SK-N-SH treated with all-trans-retinoic acid at 6 μM for 48 hours (cell line): ENCODE measurements at regions not wholly inside any gene's neighbourhood (a gene's known extent, or its start where the extent isn't known, plus 50 kb on each side); places are given as distances from the start of the nearest gene placed in this dataset.

Source experiments
- ATAC-seq: fragments of 200-7000 bp; cut with Tn5 transposase; 3 replicates; pipeline ENCODE4 v1.9.1; 2020; ENCODE audit warnings: mild to moderate bottlenecking, moderate library complexity
- ARNTL ChIP-seq: fragments of 450-650 bp; formaldehyde crosslinking; IDR thresholded peaks from 2 replicates; pipeline ENCODE4 v1.5.0; 2020; ENCODE audit warnings: low read depth, mild to moderate bottlenecking, moderate library complexity, borderline replicate concordance
- BACH2 ChIP-seq: fragments of 250-450 bp; sonication (Bioruptor Pico); IDR thresholded peaks from 2 replicates; pipeline ENCODE4 v1.9.0; 2021; ENCODE audit warnings: mild to moderate bottlenecking, borderline replicate concordance
- CSDC2 ChIP-seq: fragments of 250-450 bp; sonication (Bioruptor Pico); IDR thresholded peaks from 2 replicates; pipeline ENCODE4 v1.5.0; 2020; ENCODE audit warnings: mild to moderate bottlenecking, moderate library complexity
- GLIS3 ChIP-seq: fragments of 250-450 bp; sonication (Bioruptor Pico); IDR thresholded peaks from 2 replicates; pipeline ENCODE4 v1.5.0; 2020; ENCODE audit warnings: mild to moderate bottlenecking, moderate library complexity
- OSR1 ChIP-seq: fragments of 250-450 bp; sonication (Bioruptor Pico); IDR thresholded peaks from 2 replicates; pipeline ENCODE4 v1.8.0; 2022; ENCODE audit warnings: moderate library complexity, mild to moderate bottlenecking, inconsistent platforms
- POU6F1 ChIP-seq: fragments of 250-450 bp; sonication (Bioruptor Pico); IDR thresholded peaks from 2 replicates; pipeline ENCODE4 v1.8.0; 2021; ENCODE audit warnings: low read depth, mild to moderate bottlenecking, moderate library complexity, borderline replicate concordance
- PPARA ChIP-seq: fragments of 250-450 bp; sonication (Bioruptor Pico); IDR thresholded peaks from 2 replicates; pipeline ENCODE4 v1.5.0; 2020; ENCODE audit warnings: mild to moderate bottlenecking, borderline replicate concordance
- RARB ChIP-seq: fragments of 250-450 bp; sonication (Bioruptor Pico); IDR thresholded peaks from 2 replicates; pipeline ENCODE4 v1.8.0; 2021; ENCODE audit warnings: mild to moderate bottlenecking, moderate library complexity
- TCF4 ChIP-seq: fragments of 250-450 bp; sonication (Bioruptor Pico); IDR thresholded peaks from 2 replicates; pipeline ENCODE4 v1.8.0; 2021; ENCODE audit warnings: mild to moderate bottlenecking, moderate library complexity, borderline replicate concordance
- TOX ChIP-seq: fragments of 250-450 bp; sonication (Bioruptor Pico); IDR thresholded peaks from 2 replicates; pipeline ENCODE4 v1.8.0; 2021; ENCODE audit warnings: mild to moderate bottlenecking, moderate library complexity, borderline replicate concordance
- ZC3H10 ChIP-seq: fragments of 250-450 bp; sonication (Bioruptor Pico); IDR thresholded peaks from 2 replicates; pipeline ENCODE4 v1.5.1; 2021; ENCODE audit warnings: mild to moderate bottlenecking, moderate library complexity
- ZFP3 ChIP-seq: fragments of 250-450 bp; sonication (Bioruptor Pico); IDR thresholded peaks from 2 replicates; pipeline ENCODE4 v1.5.0; 2020; ENCODE audit warnings: mild to moderate bottlenecking, moderate library complexity
- ZFP30 ChIP-seq: fragments of 450-650 bp; formaldehyde crosslinking; IDR thresholded peaks from 2 replicates; pipeline ENCODE4 v1.5.0; 2022; ENCODE audit warnings: mild to moderate bottlenecking, moderate library complexity
- ZNF70 ChIP-seq: fragments of 450-650 bp; formaldehyde crosslinking; IDR thresholded peaks from 2 replicates; pipeline ENCODE4 v1.5.0; 2020; ENCODE audit warnings: mild to moderate bottlenecking, moderate library complexity
- ZNF8 ChIP-seq: fragments of 450-650 bp; formaldehyde crosslinking; IDR thresholded peaks from 2 replicates; pipeline ENCODE4 v1.5.0; 2020; ENCODE audit warnings: mild to moderate bottlenecking, moderate library complexity
- TF ChIP-seq, protein P1 (sequence below): fragments of 250-450 bp; sonication (Bioruptor Pico); IDR thresholded peaks from 2 replicates; pipeline ENCODE4 v1.5.1; 2020; ENCODE audit warnings: low read depth, mild to moderate bottlenecking, moderate library complexity
- TF ChIP-seq, protein P2 (sequence below): fragments of 250-450 bp; sonication (Bioruptor Pico); IDR thresholded peaks from 2 replicates; pipeline ENCODE4 v1.5.1; 2021; ENCODE audit warnings: mild to moderate bottlenecking, moderate library complexity
- TF ChIP-seq, protein P3 (sequence below): fragments of 250-450 bp; sonication (Bioruptor Pico); IDR thresholded peaks from 2 replicates; pipeline ENCODE4 v1.8.0; 2020; ENCODE audit warnings: mild to moderate bottlenecking, moderate library complexity, borderline replicate concordance
- TF ChIP-seq, protein P4 (sequence below): fragments of 250-450 bp; sonication (Bioruptor Pico); IDR thresholded peaks from 2 replicates; pipeline ENCODE4 v1.5.0; 2020; ENCODE audit warnings: mild to moderate bottlenecking, moderate library complexity

GRCh38 chr6:37580176-37580955, 80.7 kb upstream of the CCDC167 start:
- ATAC-seq, result no peak
- no peak for TF ChIP-seq ZC3H10 (CRISPR knock-in tag)
- TF ChIP-seq PPARA (CRISPR knock-in tag), result no peak
- TF ChIP-seq ZNF70 (CRISPR knock-in tag), result no peak
- no peak for TF ChIP-seq OSR1
- TF ChIP-seq ARNTL (CRISPR knock-in tag), result no peak
- TF ChIP-seq TCF4 (CRISPR knock-in tag), result no peak
- TF ChIP-seq, protein P1, sequence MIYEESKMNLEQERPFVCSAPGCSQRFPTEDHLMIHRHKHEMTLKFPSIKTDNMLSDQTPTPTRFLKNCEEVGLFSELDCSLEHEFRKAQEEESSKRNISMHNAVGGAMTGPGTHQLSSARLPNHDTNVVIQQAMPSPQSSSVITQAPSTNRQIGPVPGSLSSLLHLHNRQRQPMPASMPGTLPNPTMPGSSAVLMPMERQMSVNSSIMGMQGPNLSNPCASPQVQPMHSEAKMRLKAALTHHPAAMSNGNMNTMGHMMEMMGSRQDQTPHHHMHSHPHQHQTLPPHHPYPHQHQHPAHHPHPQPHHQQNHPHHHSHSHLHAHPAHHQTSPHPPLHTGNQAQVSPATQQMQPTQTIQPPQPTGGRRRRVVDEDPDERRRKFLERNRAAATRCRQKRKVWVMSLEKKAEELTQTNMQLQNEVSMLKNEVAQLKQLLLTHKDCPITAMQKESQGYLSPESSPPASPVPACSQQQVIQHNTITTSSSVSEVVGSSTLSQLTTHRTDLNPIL, result no peak
- TF ChIP-seq GLIS3 (CRISPR knock-in tag), result no peak
- TF ChIP-seq ZFP3 (CRISPR knock-in tag), result no peak
- no peak for TF ChIP-seq ZNF8 (CRISPR knock-in tag)
- no peak for TF ChIP-seq CSDC2 (CRISPR knock-in tag)
- TF ChIP-seq, protein P2, sequence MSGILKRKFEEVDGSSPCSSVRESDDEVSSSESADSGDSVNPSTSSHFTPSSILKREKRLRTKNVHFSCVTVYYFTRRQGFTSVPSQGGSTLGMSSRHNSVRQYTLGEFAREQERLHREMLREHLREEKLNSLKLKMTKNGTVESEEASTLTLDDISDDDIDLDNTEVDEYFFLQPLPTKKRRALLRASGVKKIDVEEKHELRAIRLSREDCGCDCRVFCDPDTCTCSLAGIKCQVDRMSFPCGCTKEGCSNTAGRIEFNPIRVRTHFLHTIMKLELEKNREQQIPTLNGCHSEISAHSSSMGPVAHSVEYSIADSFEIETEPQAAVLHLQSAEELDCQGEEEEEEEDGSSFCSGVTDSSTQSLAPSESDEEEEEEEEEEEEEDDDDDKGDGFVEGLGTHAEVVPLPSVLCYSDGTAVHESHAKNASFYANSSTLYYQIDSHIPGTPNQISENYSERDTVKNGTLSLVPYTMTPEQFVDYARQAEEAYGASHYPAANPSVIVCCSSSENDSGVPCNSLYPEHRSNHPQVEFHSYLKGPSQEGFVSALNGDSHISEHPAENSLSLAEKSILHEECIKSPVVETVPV (CRISPR knock-in tag), result no peak

GRCh38 chr6:37579444-37580067, 79.9 kb upstream of the CCDC167 start:
- TF ChIP-seq, protein P1, result no peak
- TF ChIP-seq ZNF70 (CRISPR knock-in tag) (no peak), TOX (CRISPR knock-in tag) (no peak), ARNTL (CRISPR knock-in tag) (no peak), BACH2 (no peak), RARB (CRISPR knock-in tag) (no peak), TCF4 (CRISPR knock-in tag) (no peak), ZFP3 (CRISPR knock-in tag) (no peak), CSDC2 (CRISPR knock-in tag) (no peak), POU6F1 (no peak), ZFP30 (no peak), ZNF8 (CRISPR knock-in tag) (no peak)
- TF ChIP-seq, protein P3, sequence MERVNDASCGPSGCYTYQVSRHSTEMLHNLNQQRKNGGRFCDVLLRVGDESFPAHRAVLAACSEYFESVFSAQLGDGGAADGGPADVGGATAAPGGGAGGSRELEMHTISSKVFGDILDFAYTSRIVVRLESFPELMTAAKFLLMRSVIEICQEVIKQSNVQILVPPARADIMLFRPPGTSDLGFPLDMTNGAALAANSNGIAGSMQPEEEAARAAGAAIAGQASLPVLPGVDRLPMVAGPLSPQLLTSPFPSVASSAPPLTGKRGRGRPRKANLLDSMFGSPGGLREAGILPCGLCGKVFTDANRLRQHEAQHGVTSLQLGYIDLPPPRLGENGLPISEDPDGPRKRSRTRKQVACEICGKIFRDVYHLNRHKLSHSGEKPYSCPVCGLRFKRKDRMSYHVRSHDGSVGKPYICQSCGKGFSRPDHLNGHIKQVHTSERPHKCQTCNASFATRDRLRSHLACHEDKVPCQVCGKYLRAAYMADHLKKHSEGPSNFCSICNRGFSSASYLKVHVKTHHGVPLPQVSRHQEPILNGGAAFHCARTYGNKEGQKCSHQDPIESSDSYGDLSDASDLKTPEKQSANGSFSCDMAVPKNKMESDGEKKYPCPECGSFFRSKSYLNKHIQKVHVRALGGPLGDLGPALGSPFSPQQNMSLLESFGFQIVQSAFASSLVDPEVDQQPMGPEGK, result no peak
- TF ChIP-seq, protein P4, sequence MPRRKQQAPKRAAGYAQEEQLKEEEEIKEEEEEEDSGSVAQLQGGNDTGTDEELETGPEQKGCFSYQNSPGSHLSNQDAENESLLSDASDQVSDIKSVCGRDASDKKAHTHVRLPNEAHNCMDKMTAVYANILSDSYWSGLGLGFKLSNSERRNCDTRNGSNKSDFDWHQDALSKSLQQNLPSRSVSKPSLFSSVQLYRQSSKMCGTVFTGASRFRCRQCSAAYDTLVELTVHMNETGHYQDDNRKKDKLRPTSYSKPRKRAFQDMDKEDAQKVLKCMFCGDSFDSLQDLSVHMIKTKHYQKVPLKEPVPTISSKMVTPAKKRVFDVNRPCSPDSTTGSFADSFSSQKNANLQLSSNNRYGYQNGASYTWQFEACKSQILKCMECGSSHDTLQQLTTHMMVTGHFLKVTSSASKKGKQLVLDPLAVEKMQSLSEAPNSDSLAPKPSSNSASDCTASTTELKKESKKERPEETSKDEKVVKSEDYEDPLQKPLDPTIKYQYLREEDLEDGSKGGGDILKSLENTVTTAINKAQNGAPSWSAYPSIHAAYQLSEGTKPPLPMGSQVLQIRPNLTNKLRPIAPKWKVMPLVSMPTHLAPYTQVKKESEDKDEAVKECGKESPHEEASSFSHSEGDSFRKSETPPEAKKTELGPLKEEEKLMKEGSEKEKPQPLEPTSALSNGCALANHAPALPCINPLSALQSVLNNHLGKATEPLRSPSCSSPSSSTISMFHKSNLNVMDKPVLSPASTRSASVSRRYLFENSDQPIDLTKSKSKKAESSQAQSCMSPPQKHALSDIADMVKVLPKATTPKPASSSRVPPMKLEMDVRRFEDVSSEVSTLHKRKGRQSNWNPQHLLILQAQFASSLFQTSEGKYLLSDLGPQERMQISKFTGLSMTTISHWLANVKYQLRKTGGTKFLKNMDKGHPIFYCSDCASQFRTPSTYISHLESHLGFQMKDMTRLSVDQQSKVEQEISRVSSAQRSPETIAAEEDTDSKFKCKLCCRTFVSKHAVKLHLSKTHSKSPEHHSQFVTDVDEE (CRISPR knock-in tag), result no peak

More at GRCh38 chr6:37579444-37580067, 79.9 kb upstream of the CCDC167 start:
- no peak for ATAC-seq
